ENCODE measurements at regions not wholly inside any gene's neighbourhood (a gene's known extent, or its start where the extent isn't known, plus 50 kb on each side); places are given as distances from the start of the nearest gene placed in this dataset.

GRCh38 chrX:116618546-116618945 is 155.8 kb upstream of the CT83 start (continued):
- no peak for TF ChIP-seq REST (IDR thresholded peaks at IDR 0.05; ENCODE audit: unreplicated experiment)

DNA sequence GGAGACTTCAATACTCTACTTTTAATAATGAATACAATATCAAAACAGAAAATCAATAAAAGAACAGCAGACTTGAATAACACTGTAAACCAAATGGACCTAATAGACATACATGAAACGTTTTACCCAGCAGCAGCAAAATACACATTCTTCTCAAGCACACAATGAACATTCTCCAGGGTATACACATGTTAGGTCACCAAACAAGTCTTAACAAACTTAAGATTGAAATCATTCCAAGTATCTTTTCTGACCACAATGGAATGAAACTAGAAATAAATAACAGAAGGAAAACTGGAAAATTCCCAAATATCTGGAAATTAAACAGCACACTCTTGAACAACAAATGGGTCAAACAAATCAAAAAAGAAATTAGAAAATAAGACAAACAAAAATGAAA is 145.0 kb upstream of the CT83 start:
- no peak overlapping the region for H3K4me3 Mint-ChIP-seq

More for the DNA sequence above, 145.0 kb upstream of the CT83 start:
- H3F3A ChIP-seq (replicated peaks; ENCODE audit: low read depth), result no peaks in the 10 kb centered on the region
- no peaks in the 10 kb centered on the region for H3K79me2 ChIP-seq (replicated peaks; ENCODE audit: insufficient read depth)
- H2AFZ ChIP-seq, result no peak overlapping the region
- H3K9me2 ChIP-seq (ENCODE audit: insufficient read depth), result no peaks in the 10 kb centered on the region; the same call in 1 of the 2 replicates
- Mint-ChIP-seq H3K27ac (no peak overlapping the region), H3K4me1 (no peaks in the 10 kb centered on the region), H3K27me3 (ENCODE audit: insufficient read depth, low read depth, poor library complexity) (peaks cover under 1% of the 10 kb centered on the region), H3K9me3 (no peaks in the 10 kb centered on the region), H3K36me3 (ENCODE audit: low read depth) (no peaks in the 10 kb centered on the region; the same call in 2 of the 3 replicates)
- no peak overlapping the region for H3K27ac ChIP-seq (ENCODE audit: low read depth)
- H3K27me3 ChIP-seq (ENCODE audit: insufficient read depth), result no peaks in the 10 kb centered on the region
- no peaks in the 10 kb centered on the region for H3K4me1 ChIP-seq (ENCODE audit: insufficient read depth)
- H3K36me3 ChIP-seq (ENCODE audit: insufficient read depth), result no peaks in the 10 kb centered on the region
- no peak overlapping the region for H3K4me2 ChIP-seq
- ATAC-seq (no peak), DNase-seq (ENCODE audit: low spot score) (no peak)
- H4K20me1 ChIP-seq (replicated peaks; ENCODE audit: insufficient read depth), result no peaks in the 10 kb centered on the region
- no peak overlapping the region for H3K4me3 ChIP-seq
- TF ChIP-seq EZH2phosphoT487 (IDR thresholded peaks at IDR 0.05; ENCODE audit: unreplicated experiment) (no peak), JUNB (IDR thresholded peaks at IDR 0.05; ENCODE audit: unreplicated experiment) (no peak), ZNF331 (CRISPR knock-in tag; IDR thresholded peaks at IDR 0.05; ENCODE audit: low read depth) (no peak), CTCF (conservative IDR thresholded peaks at IDR 0.05; ENCODE audit: low read depth in 2 of 2) (no peak), NANOG (IDR thresholded peaks at IDR 0.05; ENCODE audit: borderline replicate concordance) (no peak), ZNF114 (CRISPR knock-in tag; IDR thresholded peaks at IDR 0.05) (no peak), STAT1 (IDR thresholded peaks at IDR 0.05; ENCODE audit: unreplicated experiment) (no peak)
- TF ChIP-seq, protein P1, sequence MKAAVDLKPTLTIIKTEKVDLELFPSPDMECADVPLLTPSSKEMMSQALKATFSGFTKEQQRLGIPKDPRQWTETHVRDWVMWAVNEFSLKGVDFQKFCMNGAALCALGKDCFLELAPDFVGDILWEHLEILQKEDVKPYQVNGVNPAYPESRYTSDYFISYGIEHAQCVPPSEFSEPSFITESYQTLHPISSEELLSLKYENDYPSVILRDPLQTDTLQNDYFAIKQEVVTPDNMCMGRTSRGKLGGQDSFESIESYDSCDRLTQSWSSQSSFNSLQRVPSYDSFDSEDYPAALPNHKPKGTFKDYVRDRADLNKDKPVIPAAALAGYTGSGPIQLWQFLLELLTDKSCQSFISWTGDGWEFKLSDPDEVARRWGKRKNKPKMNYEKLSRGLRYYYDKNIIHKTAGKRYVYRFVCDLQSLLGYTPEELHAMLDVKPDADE (IDR thresholded peaks at IDR 0.05), result no peak
